ENCODE measurements at regions not wholly inside any gene's neighbourhood (a gene's known extent, or its start where the extent isn't known, plus 50 kb on each side); places are given as distances from the start of the nearest gene placed in this dataset.
A peak's percentile ranks its signal among the peaks of the same experiment; 100 is the strongest.

DNA sequence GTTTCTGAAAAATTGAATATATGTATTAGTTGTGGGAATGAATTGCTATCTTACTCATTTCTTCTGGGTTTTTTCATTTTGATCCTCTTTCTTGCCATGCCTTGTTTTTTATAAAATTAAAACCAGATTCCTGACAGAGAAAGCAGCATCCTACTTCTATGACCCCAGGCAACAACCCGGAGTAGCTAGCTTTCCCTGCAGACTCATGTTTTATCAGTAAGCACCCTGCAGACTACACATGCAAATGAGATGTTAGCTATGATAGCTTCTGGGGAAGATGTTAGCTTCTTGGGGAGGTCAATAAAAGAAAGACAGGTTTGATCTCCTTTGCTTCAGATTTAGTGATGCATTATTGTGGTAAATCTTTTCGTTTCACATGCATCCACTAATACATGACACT, 1598.6 kb downstream of the SLITRK5 start:
- no peak overlapping the region for H3K9ac ChIP-seq
- Mint-ChIP-seq H3K27ac (no peak overlapping the region), H3K9me3 (no peaks in the 10 kb centered on the region), H3K27me3 (ENCODE audit: insufficient read depth, low read depth) (no peaks in the 10 kb centered on the region), H3K4me3 (no peak overlapping the region), H3K36me3 (no peaks in the 10 kb centered on the region), H3K4me1 (peaks cover 2% of the 10 kb centered on the region)
- no peaks in the 10 kb centered on the region for H3K27me3 ChIP-seq
- H3F3A ChIP-seq (ENCODE audit: low read depth) = no peaks in the 10 kb centered on the region
- no peak overlapping the region for H3K27ac ChIP-seq
- no peaks in the 10 kb centered on the region for H3K36me3 ChIP-seq
- no peak overlapping the region for H3K4me2 ChIP-seq
- TF ChIP-seq EZH2 (IDR thresholded peaks at IDR 0.05) (no peak), EZH2phosphoT487 (IDR thresholded peaks at IDR 0.05) (no peak)
- TF ChIP-seq, protein P1, sequence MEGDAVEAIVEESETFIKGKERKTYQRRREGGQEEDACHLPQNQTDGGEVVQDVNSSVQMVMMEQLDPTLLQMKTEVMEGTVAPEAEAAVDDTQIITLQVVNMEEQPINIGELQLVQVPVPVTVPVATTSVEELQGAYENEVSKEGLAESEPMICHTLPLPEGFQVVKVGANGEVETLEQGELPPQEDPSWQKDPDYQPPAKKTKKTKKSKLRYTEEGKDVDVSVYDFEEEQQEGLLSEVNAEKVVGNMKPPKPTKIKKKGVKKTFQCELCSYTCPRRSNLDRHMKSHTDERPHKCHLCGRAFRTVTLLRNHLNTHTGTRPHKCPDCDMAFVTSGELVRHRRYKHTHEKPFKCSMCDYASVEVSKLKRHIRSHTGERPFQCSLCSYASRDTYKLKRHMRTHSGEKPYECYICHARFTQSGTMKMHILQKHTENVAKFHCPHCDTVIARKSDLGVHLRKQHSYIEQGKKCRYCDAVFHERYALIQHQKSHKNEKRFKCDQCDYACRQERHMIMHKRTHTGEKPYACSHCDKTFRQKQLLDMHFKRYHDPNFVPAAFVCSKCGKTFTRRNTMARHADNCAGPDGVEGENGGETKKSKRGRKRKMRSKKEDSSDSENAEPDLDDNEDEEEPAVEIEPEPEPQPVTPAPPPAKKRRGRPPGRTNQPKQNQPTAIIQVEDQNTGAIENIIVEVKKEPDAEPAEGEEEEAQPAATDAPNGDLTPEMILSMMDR (IDR thresholded peaks at IDR 0.05) = no peak
- peak overlapping the region; percentile 14 for H2AFZ ChIP-seq (replicated peaks)
- no peaks in the 10 kb centered on the region for H4K20me1 ChIP-seq (ENCODE audit: low read depth)
- H3K9me3 ChIP-seq (ENCODE audit: low read depth) = no peaks in the 10 kb centered on the region
- no peaks in the 10 kb centered on the region for H3K79me2 ChIP-seq (ENCODE audit: low read depth)
- H3K4me1 ChIP-seq = no peaks in the 10 kb centered on the region
- no peak overlapping the region for H3K4me3 ChIP-seq
- DNase-seq (ENCODE audit: low spot score) = no peak

DNA sequence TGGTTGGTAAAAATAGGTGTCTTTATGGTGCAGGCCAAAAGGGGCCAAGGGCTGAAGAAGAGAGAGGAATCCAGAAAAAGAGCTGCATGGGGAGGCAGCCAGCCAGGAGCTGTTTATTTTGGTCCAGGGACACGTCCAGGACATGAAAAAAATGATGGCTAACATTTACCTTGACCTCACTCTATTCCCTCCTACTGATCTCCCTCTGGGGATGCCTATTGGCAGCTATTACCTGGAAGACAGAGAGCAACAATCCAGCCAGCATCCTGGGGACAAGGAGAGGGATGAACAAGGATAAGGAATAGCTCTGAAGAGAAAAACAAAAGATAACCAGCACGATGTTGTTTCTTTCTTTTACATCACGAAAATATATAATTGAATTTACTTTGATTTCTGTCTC, 1599.6 kb downstream of the SLITRK5 start:
- no peaks in the 10 kb centered on the region for H4K20me1 ChIP-seq (ENCODE audit: low read depth)
- H3F3A ChIP-seq (ENCODE audit: low read depth) = no peaks in the 10 kb centered on the region
- no peaks in the 10 kb centered on the region for H3K9me3 ChIP-seq (ENCODE audit: low read depth)
- no peak for TF ChIP-seq EZH2phosphoT487 (IDR thresholded peaks at IDR 0.05)
- TF ChIP-seq, protein P1 (IDR thresholded peaks at IDR 0.05) = no peak
- TF ChIP-seq EZH2 (IDR thresholded peaks at IDR 0.05) = no peak
- H3K36me3 ChIP-seq = no peaks in the 10 kb centered on the region
- DNase-seq (ENCODE audit: low spot score) = no peak
- no peaks in the 10 kb centered on the region for H3K4me1 ChIP-seq
- H3K27ac ChIP-seq = no peak overlapping the region
- H3K4me3 ChIP-seq = no peak overlapping the region
- no peaks in the 10 kb centered on the region for H3K27me3 Mint-ChIP-seq (ENCODE audit: insufficient read depth, low read depth)
- no peak overlapping the region for H3K27ac Mint-ChIP-seq
- peaks cover 2% of the 10 kb centered on the region for H3K4me1 Mint-ChIP-seq
- H3K36me3 Mint-ChIP-seq = no peaks in the 10 kb centered on the region
- no peak overlapping the region for H2AFZ ChIP-seq (replicated peaks)
- H3K27me3 ChIP-seq = no peaks in the 10 kb centered on the region
- H3K79me2 ChIP-seq (ENCODE audit: low read depth) = no peaks in the 10 kb centered on the region
- H3K4me3 Mint-ChIP-seq = no peak overlapping the region
- no peak overlapping the region for H3K4me2 ChIP-seq
- no peak overlapping the region for H3K9ac ChIP-seq
- no peaks in the 10 kb centered on the region for H3K9me3 Mint-ChIP-seq

DNA sequence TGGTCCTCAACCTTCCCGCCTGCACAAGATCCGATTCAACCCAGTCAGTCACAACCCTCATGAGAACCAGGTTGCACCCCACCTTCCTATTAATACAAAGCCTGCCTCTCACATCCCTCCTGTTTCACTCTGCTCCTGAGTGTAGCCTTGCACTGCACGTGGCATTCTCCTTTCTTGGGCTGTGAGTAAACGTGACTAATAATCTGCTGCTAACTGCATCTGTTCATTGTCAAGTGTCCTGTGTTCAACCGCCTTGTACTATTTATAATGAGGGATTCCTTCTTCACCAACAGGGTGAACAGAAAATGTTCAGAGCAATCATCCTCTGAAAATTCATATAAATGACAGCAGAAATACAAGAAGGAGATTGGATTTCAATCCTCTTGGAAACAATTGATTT, 1608.2 kb downstream of the SLITRK5 start:
- Mint-ChIP-seq H3K4me1 (no peaks in the 10 kb centered on the region), H3K9me3 (no peaks in the 10 kb centered on the region), H3K4me3 (no peak overlapping the region), H3K27ac (no peak overlapping the region), H3K36me3 (no peaks in the 10 kb centered on the region), H3K27me3 (ENCODE audit: insufficient read depth, low read depth) (no peaks in the 10 kb centered on the region)
- no peak overlapping the region for H3K4me2 ChIP-seq
- H3K4me1 ChIP-seq = no peaks in the 10 kb centered on the region
- DNase-seq (ENCODE audit: low spot score) = no peak
- no peaks in the 10 kb centered on the region for H3K27me3 ChIP-seq
- no peaks in the 10 kb centered on the region for H3K79me2 ChIP-seq (ENCODE audit: low read depth)
- H3K9ac ChIP-seq = no peak overlapping the region
- H2AFZ ChIP-seq (replicated peaks) = no peak overlapping the region
- H3K9me3 ChIP-seq (ENCODE audit: low read depth) = no peaks in the 10 kb centered on the region
- no peak for TF ChIP-seq EZH2phosphoT487 (IDR thresholded peaks at IDR 0.05)
- TF ChIP-seq, protein P1 (IDR thresholded peaks at IDR 0.05) = no peak
- no peak for TF ChIP-seq EZH2 (IDR thresholded peaks at IDR 0.05)
- H3K4me3 ChIP-seq = no peak overlapping the region
- H3K27ac ChIP-seq = no peak overlapping the region
- no peaks in the 10 kb centered on the region for H3K36me3 ChIP-seq
- H3F3A ChIP-seq (ENCODE audit: low read depth) = no peaks in the 10 kb centered on the region
- no peaks in the 10 kb centered on the region for H4K20me1 ChIP-seq (ENCODE audit: low read depth)

DNA sequence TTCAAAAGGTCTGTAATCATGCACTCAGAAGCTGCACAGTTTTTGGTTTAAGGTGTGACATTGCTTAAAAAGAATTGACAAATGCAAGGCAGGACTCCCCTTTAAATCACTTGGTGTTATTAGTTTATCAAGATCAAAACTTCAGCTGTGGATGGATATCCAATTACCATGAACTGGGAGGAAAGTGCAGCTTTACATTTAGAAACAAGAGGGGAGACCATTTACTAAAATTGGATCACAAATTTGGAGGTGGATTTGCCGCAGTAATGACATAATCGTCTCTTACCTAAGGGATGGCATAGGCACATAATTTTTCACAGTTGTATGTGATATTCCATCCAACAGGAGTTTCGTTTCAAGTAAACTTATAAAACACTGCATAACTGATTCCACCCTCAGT, 1610.2 kb downstream of the SLITRK5 start:
- Mint-ChIP-seq H3K4me3 (no peak overlapping the region), H3K4me1 (no peaks in the 10 kb centered on the region), H3K9me3 (no peaks in the 10 kb centered on the region), H3K36me3 (no peaks in the 10 kb centered on the region), H3K27me3 (ENCODE audit: insufficient read depth, low read depth) (no peaks in the 10 kb centered on the region), H3K27ac (no peak overlapping the region)
- Histone ChIP-seq H3F3A (ENCODE audit: low read depth) (no peaks in the 10 kb centered on the region), H3K36me3 (no peaks in the 10 kb centered on the region), H4K20me1 (ENCODE audit: low read depth) (no peaks in the 10 kb centered on the region), H3K4me2 (no peak overlapping the region), H2AFZ (replicated peaks) (no peak overlapping the region), H3K4me3 (no peak overlapping the region), H3K4me1 (no peaks in the 10 kb centered on the region), H3K9ac (no peak overlapping the region), H3K27me3 (no peaks in the 10 kb centered on the region), H3K27ac (no peak overlapping the region), H3K79me2 (ENCODE audit: low read depth) (no peaks in the 10 kb centered on the region), H3K9me3 (ENCODE audit: low read depth) (no peaks in the 10 kb centered on the region)
- TF ChIP-seq, protein P1 (IDR thresholded peaks at IDR 0.05) = no peak
- no peak for TF ChIP-seq EZH2phosphoT487 (IDR thresholded peaks at IDR 0.05)
- no peak for DNase-seq (ENCODE audit: low spot score)

All from neural progenitor cell (in vitro differentiated cells).